GM18951 (cell line): ENCODE measurements at regions not wholly inside any gene's neighbourhood (a gene's known extent, or its start where the extent isn't known, plus 50 kb on each side); places are given as distances from the start of the nearest gene placed in this dataset.
"Not testable (repeated sequence)": the region's sequence is repeated elsewhere in the genome, so short reads cannot be mapped to it uniquely, and the experiment has no call there.

Experiments used
- POLR2A ChIP-seq: IDR thresholded peaks from 4 replicates; pipeline ENCODE4 v1.6.1; 2011; ENCODE audit warnings: mild to moderate bottlenecking; ENCODE audit not compliant: insufficient read length, insufficient read depth; ENCODE audit errors: extremely low read depth
- in situ Hi-C: fragments of 300-500 bp; cut with MboI; formaldehyde crosslinking; loops from one replicate; pipeline ENCODE4 v1.12.0; 2022; ENCODE audit warnings: low sequenced_read_pairs, mixed read lengths, inconsistent platforms; ENCODE audit not compliant: unreplicated experiment

DNA sequence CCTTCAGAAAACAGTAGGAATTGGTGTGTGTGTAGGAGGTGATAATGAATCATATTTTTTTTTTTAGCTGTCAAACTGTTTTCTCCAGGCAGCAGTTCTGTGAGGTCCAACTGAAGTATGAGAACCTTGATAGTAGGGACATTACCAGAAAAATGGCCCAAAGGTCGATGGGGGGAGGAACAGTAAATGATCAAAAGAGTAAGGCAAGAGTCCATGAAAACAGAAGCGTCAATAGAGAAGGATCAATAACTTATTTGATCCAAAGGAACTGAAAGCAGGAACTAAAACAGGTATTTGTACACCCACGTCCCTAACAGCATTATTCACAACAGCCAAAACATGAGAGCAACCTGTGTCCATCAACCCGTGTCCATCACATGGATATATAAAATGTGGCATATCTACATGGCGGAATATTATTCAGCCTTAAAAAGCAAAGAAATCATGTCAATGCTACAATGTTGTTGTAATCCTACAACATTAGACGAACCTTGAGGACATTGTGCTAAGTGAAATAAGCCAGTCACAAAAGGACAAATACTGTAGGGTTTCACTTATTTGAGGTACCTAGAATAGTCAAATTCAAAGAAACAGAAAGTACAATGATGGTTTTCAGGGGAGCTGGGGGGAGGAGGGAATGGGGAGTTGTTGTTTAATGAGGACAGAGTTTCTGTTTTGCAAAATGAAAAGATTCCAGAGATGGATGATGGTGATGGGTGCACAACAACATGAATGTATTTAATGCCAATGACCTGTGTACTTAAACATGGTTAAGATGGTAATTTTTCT is 214.0 kb upstream of the KLF14 start:
- no peak for TF ChIP-seq POLR2A
- in situ Hi-C loops, result no loop called here

DNA sequence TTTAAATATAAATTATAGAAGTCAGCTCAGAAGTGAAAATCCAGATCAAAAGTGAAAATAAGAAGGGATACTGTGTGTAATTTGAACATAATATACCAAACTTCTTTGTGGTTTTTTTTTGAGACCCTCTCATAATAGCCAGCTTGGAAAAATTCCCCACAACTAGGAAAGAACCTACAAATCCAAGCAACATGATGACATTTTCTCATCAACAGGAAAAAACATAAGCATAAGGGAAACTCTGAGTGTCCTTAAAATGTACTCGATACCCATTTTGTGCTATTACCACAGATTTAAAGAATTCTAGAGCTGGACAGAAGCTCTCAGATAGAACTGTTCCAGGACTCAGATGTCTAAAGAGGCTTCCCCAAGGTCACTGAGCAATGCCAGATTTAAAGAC is 214.8 kb upstream of the KLF14 start:
- in situ Hi-C loops, result no loop called here
- TF ChIP-seq POLR2A, result no peak

GRCh38 chr7:130949550-130949949 is 215.5 kb upstream of the KLF14 start:
- TF ChIP-seq POLR2A, result no peak
- in situ Hi-C loops, result no loop called here

DNA sequence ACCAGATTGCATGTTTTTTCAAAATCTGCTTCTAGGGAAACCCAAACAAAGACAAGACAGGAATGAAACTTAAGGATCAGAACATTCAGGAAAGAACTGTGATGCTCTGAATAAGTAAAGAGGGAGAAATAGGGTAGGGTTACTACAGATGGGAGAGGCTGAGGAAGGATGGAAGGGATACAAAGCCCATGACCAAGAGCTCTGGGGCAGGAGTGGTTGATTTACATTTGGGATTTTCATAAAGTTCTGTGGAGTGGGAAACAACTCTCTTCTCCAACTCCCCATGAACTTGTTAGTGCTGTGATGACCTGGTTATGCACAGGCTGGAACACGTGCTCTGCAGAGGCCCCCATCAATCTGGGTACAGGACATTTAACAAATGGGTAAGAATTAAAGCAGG is 216.0 kb upstream of the KLF14 start:
- TF ChIP-seq POLR2A, result no peak
- in situ Hi-C loops, result no loop called here

DNA sequence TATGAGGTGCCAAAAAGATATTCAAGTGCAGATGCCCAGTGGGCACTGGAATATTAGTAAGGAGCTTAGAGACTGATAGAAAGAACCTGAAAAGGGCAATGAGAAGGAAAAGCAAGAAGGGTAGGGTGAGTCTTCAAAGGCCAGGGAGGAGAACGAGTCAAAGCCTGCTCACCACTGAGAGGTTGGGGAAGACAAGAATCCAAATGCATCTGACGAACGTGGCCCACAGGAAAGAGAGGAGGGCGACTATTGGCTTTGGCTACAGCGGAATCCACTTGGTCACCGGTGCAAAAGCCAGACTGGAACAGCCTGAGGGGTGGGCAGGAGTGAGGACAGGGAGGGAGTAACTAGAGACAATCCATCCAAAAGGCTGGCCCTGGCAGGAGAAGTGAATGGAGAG is 216.7 kb upstream of the KLF14 start:
- no peak for TF ChIP-seq POLR2A

DNA sequence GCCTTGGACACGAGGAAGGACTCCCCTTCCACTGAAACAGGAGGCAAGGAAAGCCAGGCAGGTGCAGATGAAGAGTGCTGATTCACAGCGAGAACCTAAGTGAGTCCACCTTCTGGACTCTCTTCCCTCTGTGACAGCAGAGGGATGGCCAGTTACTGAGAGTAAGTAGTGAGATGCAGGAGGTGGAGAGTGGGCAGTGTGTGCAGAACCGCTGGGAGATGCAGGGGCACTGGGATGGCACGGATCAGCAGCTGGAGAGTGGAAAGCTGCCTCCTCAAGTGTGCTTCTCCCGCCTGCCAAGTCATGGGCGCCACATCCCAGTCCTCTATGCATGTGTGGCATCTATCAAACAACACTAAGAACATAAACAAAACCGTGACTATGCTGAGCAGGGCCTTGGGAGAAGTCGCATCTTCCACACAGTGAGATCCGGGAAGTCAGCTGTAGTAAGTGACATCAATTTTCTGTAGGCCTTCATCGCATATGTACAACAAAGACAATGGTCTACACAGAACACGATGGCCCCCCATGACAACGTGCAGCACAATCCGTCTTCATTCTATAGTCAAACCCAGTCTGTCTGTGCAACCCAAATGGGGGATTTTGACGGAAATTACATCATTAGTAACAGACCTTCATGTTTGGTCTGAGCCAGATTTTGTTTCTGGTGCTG is 217.4 kb upstream of the KLF14 start:
- in situ Hi-C loops, result no loop called here
- TF ChIP-seq POLR2A, result peak; percentile 14

More for the DNA sequence above, 216.7 kb upstream of the KLF14 start:
- in situ Hi-C loops, result no loop called here

DNA sequence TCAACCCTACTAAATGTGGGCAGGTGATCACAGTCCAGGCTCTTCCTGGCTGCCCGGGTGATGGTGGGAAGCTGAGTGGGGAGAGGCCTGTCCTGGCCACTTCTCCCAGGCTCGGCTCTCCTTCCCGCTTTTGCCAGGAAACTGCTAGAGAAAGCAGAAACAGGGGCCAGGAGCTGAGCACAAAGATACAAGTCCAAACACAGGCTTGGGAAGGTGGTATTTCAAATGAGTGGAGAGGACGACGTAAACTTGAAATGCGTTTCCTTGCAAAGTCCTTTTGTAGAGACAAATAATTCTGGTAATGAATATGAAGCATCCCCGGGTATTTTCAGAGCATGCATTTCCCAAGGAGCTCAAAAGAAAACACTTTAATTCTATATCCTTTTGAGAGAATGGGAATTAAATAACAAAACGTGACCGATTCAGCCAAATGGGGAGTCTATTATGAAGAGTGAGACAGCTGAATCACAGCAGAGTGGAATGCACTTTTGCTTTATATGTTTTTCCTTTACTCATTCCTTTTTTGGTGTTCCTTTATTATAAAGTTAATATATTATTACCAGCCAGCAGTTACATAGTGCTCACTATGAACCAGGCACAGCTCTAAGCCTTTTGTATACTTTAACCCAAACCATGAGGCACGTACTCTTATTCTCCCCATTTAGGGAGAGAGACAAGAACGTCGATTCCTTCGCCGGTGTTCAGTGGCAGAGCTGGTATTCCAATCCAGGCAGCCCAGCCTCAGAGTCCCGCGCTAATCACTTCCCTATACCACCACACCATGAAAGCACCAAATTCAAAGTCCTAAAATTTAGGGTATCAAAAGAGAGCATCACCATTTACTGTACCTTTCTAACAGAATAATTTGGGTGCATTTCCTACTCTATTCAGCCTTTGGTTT is 218.2 kb upstream of the KLF14 start:
- TF ChIP-seq POLR2A, result no peak
- in situ Hi-C loops, result no loop called here

DNA sequence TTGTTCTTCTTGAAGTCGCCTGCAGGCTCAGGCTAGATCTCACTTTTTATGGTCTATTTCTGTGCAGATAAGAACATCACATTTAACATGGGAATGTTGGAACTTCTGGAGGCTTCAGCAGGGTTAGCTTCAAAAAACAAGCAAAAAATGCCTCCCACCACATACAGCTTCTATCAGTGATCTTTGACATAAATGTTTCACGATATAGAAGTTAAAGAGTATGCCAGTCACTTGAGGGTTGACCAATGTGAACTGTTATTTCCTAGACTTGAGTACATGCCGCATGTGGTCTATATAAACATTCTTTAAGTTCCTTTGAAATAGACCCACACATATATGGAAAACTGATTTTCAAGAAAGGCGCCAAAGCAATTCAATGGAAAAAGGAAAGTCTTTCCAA is 219.2 kb upstream of the KLF14 start:
- in situ Hi-C loops, result no loop called here
- TF ChIP-seq POLR2A, result no peak

DNA sequence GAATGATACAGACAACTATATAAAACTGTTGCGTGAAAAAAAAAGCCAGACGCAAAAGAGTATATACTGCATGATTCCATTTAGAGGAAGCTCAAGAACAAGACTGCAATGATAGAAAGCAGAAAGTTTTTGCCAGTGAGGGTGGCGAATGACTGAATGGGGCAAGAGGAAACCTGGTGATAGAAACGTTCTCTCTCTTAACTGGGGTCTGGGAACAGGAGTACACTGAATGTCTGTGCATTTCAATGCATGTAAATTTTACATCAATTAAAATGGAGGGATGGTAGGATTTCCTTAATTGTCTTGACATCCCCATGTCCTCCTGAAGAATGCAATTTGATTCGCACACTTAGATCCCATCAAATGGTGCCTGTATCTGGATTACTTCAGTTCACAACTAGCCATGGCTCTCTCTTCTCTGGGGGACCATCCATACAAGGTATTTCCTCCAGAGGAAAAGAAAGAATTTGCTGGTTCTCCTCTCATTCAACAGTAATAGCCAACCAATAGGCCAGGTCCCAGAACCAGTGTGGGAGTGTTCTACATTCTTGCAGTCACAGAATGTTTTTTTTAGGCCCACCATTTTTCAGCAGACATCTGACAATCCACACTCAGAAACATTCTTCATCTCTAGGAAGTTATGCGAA is 221.0 kb upstream of the KLF14 start:
- TF ChIP-seq POLR2A, result peak; percentile 12
- in situ Hi-C loops, result no loop called here

- no peak for TF ChIP-seq POLR2A
- in situ Hi-C loops, result no loop called here
Observed at GRCh38 chr7:130955565-130955919, 221.5 kb upstream of the KLF14 start.

DNA sequence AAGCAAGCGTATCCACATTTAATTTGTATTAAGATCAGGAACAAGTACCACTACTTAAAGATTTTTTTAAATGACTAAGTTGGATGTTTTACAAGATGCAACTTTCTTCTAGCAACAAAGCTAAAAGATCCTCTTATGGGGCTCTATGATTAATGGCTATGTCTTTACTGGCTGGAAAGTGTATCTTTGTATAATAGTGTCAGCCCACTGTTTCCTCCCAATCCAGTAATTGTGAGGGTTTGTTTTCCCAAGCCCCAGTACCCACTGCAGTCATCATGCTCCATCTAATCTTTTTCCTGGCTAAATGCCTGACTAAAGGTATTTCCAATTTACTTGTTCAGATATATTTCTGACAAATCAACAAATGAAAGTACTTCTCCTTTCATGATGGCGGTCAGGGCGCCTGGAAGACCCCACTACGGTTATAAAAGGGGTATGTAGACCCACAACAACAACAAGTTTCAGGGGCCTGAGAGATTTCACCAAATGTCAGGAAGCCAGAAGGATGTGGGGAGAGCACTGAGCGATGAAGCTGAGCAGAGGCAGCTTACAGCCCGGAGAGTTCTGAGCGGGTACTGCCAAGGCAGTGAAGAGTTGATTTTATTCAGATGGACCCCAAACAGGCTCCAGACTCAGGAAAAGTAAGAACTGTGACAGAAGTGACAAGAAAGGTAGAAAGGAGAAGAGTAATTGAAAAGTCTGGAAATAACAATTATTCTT is 222.6 kb upstream of the KLF14 start:
- TF ChIP-seq POLR2A, result no peak
- in situ Hi-C loops, result no loop called here

DNA sequence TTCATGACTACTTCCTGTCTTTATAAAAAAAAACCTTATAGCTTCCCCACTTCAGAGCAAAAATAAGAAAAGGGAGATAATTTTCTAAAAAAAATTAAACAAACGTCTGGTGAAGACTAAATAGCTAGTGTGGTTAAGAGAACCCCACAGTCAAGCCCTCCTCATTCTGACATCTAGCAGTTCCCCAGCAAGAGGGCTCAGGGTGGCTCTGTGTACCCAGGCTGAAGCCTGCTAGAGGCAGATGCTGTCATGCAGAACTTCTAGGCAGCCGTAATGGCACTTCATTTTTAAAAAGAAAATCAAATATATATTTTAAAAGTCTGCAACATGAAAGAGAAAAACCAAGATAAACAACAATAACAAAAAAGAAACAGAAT is 223.1 kb upstream of the KLF14 start:
- in situ Hi-C loops, result no loop called here

GRCh38 chr7:130957722-130958435 is 223.9 kb upstream of the KLF14 start:
- in situ Hi-C loops, result not testable (repeated sequence)

More for the DNA sequence above, 223.1 kb upstream of the KLF14 start:
- TF ChIP-seq POLR2A, result peak; percentile 17
